Neural progenitor cell (in vitro differentiated cells): ENCODE measurements at regions not wholly inside any gene's neighbourhood (a gene's known extent, or its start where the extent isn't known, plus 50 kb on each side); places are given as distances from the start of the nearest gene placed in this dataset.

Experiments
- CTCF ChIP-seq: fragments of 200-600 bp; sonication (generic); IDR thresholded peaks from 2 replicates; pipeline ENCODE4 v1.5.1; 2017; ENCODE audit warnings: antibody characterized with exemption, mild to moderate bottlenecking
- EZH2 ChIP-seq: fragments of 200-600 bp; sonication (generic); IDR thresholded peaks from 2 replicates; pipeline ENCODE4 v1.6.1; 2017; ENCODE audit warnings: antibody characterized with exemption, mild to moderate bottlenecking, moderate library complexity

- TF ChIP-seq CTCF, result no peak
- no peak for TF ChIP-seq EZH2
These were observed 174.4 kb upstream of the APCDD1 start for GRCh38 chr18:10279905-10280644.
